Loucy (cell line): ENCODE measurements at regions not wholly inside any gene's neighbourhood (a gene's known extent, or its start where the extent isn't known, plus 50 kb on each side); places are given as distances from the start of the nearest gene placed in this dataset.

Experiments used
- H2AFZ ChIP-seq: fragments of 200-600 bp; sonication (generic); 2 replicates; pipeline ENCODE4 v1.6.0; 2016; ENCODE audit warnings: antibody characterized with exemption, mild to moderate bottlenecking, low read length, moderate library complexity
- H3F3A ChIP-seq: fragments of 200-600 bp; 2 replicates; pipeline ENCODE4 v1.6.0; 2016; ENCODE audit warnings: antibody characterized with exemption, low read depth, mild to moderate bottlenecking
- H3K27me3 ChIP-seq: fragments of 200-600 bp; sonication (generic); 2 replicates; pipeline ENCODE4 v1.6.1; 2014; ENCODE audit warnings: low read length, mild to moderate bottlenecking; ENCODE audit not compliant: insufficient read depth, poor library complexity, severe bottlenecking
- H3K36me3 ChIP-seq: fragments of 200-600 bp; sonication (generic); 2 replicates; pipeline ENCODE4 v1.6.1; 2016; ENCODE audit warnings: low read length; ENCODE audit not compliant: insufficient read depth
- H3K4me1 ChIP-seq: fragments of 200-600 bp; sonication (generic); 2 replicates; pipeline ENCODE4 v1.5.1; 2014; ENCODE audit warnings: low read length, mild to moderate bottlenecking; ENCODE audit not compliant: insufficient read depth, poor library complexity, severe bottlenecking
- H3K4me2 ChIP-seq: fragments of 200-600 bp; sonication (generic); 2 replicates; pipeline ENCODE4 v1.6.0; 2014; ENCODE audit warnings: antibody characterized with exemption, low read length, low read depth, mild to moderate bottlenecking; ENCODE audit not compliant: poor library complexity, severe bottlenecking
- H3K4me3 ChIP-seq: fragments of 200-600 bp; sonication (generic); 2 replicates; pipeline ENCODE4 v1.5.1; 2014; ENCODE audit warnings: low read length, mild to moderate bottlenecking, mixed read lengths; ENCODE audit not compliant: poor library complexity, severe bottlenecking
- H3K79me2 ChIP-seq: fragments of 200-600 bp; sonication (generic); 2 replicates; pipeline ENCODE4 v1.6.1; 2014; ENCODE audit warnings: low read length; ENCODE audit not compliant: insufficient read depth
- H3K9ac ChIP-seq: fragments of 200-600 bp; sonication (generic); 2 replicates; pipeline ENCODE4 v1.6.0; 2014; ENCODE audit warnings: mild to moderate bottlenecking, low read depth, low read length, moderate library complexity; ENCODE audit not compliant: poor library complexity, severe bottlenecking
- H3K9me2 ChIP-seq: fragments of 200-600 bp; sonication (generic); replicated peaks from 2 replicates; pipeline ENCODE4 v1.6.1; 2016; ENCODE audit warnings: low read depth, low read length, mixed read lengths
- H3K9me3 ChIP-seq: fragments of 200-600 bp; sonication (generic); 2 replicates; pipeline ENCODE4 v1.6.1; 2014; ENCODE audit warnings: mild to moderate bottlenecking, antibody characterized with exemption, low read length, low read depth; ENCODE audit not compliant: insufficient read depth
- H4K20me1 ChIP-seq: fragments of 200-600 bp; sonication (generic); 2 replicates; pipeline ENCODE4 v1.6.0; 2014; ENCODE audit warnings: antibody characterized with exemption, low read length, mild to moderate bottlenecking; ENCODE audit not compliant: insufficient read depth, poor library complexity, severe bottlenecking
- EZH2phosphoT487 ChIP-seq: fragments of 200-600 bp; IDR thresholded peaks from 2 replicates; pipeline ENCODE4 v1.6.1; 2018; ENCODE audit warnings: antibody characterized with exemption, mild to moderate bottlenecking, moderate library complexity, borderline replicate concordance
- TF ChIP-seq, protein P1 (sequence below): fragments of 200-600 bp; sonication (generic); conservative IDR thresholded peaks from 2 replicates; pipeline ENCODE4 v1.5.1; 2014; ENCODE audit warnings: mild to moderate bottlenecking, antibody characterized with exemption, low read length

DNA sequence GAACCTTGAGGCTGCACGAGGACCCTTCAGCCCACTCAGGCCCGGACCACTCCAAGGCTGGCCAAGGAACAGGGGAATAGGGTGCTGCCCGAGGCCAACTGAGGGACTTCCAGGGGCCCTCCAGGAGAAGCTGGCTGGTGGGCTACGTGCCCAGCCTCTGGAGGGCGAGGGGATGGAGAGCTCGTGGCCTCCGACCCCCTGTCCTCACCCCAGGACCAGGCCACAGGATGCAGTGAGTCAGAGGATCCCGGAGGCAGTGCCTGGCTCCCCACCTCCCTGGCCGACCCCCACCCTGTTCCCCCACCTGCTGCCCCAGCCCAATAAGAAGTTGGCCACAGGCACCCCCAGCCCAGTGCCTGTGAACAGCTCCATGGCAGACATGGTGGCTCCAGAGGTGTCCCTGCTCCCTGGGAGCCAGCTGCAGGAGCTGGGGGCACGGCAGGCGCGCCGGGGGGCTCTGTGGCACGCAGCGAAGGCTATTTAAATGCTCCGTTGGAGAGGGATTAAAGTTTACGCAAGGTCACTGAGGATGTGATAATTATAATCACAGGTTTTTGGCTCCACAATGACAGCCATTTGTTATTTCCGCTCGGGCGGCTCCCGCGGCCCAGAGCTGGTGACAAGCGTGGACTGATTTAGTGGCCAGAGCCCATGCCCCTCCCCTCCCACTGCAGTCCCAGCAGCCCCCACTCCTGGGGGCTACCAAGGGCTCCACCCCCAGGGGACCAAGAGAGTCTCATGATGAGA is 95.7 kb upstream of the NKX1-1 start:
- Histone ChIP-seq H2AFZ (no peak overlapping the region), H3K36me3 (no peaks in the 10 kb centered on the region), H3K27me3 (no peaks in the 10 kb centered on the region), H3K4me1 (no peaks in the 10 kb centered on the region), H3K4me3 (no peak overlapping the region), H3K9me3 (peaks cover 6% of the 10 kb centered on the region; the same call in 1 of the 2 replicates), H3K4me2 (no peak overlapping the region), H3K9ac (no peak overlapping the region), H3K79me2 (no peaks in the 10 kb centered on the region), H4K20me1 (no peaks in the 10 kb centered on the region), H3K9me2 (no peaks in the 10 kb centered on the region), H3F3A (no peaks in the 10 kb centered on the region)
- TF ChIP-seq, protein P1, sequence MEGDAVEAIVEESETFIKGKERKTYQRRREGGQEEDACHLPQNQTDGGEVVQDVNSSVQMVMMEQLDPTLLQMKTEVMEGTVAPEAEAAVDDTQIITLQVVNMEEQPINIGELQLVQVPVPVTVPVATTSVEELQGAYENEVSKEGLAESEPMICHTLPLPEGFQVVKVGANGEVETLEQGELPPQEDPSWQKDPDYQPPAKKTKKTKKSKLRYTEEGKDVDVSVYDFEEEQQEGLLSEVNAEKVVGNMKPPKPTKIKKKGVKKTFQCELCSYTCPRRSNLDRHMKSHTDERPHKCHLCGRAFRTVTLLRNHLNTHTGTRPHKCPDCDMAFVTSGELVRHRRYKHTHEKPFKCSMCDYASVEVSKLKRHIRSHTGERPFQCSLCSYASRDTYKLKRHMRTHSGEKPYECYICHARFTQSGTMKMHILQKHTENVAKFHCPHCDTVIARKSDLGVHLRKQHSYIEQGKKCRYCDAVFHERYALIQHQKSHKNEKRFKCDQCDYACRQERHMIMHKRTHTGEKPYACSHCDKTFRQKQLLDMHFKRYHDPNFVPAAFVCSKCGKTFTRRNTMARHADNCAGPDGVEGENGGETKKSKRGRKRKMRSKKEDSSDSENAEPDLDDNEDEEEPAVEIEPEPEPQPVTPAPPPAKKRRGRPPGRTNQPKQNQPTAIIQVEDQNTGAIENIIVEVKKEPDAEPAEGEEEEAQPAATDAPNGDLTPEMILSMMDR = no peak
- TF ChIP-seq EZH2phosphoT487 = no peak

DNA sequence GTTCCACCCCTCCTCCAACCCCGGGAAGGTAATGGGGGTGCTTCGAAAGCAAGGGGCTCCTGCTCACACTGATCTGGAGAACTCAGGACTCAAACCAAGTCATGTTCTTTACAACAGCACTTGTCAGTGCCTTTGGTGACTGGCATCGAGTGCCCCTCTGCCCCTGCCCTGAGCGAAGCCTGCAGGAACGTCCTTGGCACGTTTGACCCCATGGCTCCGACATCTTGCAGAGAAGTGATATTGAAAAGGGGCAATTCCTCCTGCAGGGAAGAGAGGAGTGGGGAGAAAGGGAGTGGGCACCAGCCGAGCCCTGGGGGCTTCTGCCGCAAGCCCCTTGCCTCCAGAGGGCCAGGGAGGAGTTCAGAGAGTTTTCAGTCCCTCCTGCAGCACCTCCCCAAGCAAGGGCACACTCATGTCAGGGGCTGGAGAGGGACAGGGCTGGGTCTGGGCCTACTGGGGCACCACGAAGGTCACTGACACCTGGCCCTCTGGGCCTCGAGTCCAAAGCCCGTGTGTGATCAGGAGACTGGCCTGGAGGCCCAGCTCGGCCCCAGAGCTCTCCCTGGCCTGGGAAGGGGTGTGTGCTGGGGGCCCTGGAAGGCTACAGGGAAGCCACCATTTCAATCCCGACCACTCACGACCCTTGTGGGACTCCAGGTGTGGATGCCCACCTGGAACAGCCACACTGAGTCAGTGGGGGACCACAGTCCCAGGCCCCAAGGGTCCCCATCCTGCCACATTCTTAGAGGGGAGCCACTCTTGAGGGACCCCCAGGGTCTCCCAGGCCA is 94.9 kb upstream of the NKX1-1 start:
- Histone ChIP-seq H3K4me2 (no peak overlapping the region), H3K4me3 (no peak overlapping the region), H3K4me1 (no peaks in the 10 kb centered on the region), H3K36me3 (no peaks in the 10 kb centered on the region), H3K9me3 (peaks cover 6% of the 10 kb centered on the region; the same call in 1 of the 2 replicates), H3K27me3 (no peaks in the 10 kb centered on the region), H3K79me2 (no peaks in the 10 kb centered on the region), H3K9me2 (no peaks in the 10 kb centered on the region), H3K9ac (no peak overlapping the region), H4K20me1 (no peaks in the 10 kb centered on the region), H2AFZ (no peak overlapping the region), H3F3A (no peaks in the 10 kb centered on the region)
- TF ChIP-seq EZH2phosphoT487 = no peak
- TF ChIP-seq, protein P1 = no peak

DNA sequence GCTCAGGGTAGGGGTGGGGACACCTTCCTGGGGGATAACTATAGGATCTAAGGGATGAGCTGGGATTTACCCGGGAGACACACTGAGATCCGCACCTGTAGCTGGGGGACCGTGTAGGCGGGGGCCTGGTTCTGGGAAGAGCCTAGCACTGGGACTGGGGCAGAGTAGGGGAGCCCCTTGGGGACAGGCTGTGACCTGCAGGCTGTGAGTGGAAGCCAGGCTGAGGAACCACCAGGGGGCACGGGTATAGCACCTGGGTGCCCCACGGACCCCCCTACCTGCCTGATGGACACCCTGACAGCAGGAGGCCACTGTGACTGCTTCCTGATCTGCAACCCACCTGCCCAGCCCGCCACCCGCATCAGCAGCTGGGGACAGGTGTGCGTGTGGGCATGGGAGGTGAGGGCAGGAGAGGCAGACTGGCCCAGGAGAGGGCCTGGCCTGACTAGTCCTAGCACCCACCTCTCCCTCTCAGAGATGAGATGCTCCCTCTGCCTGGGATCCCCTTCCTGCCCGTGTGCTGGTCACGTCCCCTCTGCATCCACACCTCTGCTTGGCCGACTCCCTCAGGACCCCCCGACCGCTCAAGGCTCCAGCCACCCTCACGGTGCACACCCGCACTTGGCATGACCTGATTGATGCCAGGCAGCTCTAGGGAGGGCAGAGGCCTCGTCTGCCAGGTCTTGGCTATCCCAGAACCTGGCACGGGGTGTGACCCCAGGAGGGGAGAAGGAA is 94.2 kb upstream of the NKX1-1 start:
- Histone ChIP-seq H3K4me1 (no peaks in the 10 kb centered on the region), H3K9ac (no peak overlapping the region), H4K20me1 (no peaks in the 10 kb centered on the region), H3K79me2 (no peaks in the 10 kb centered on the region), H3K9me2 (no peaks in the 10 kb centered on the region), H3K4me2 (no peak overlapping the region), H3K9me3 (peaks cover 6% of the 10 kb centered on the region; the same call in 1 of the 2 replicates), H3K4me3 (no peak overlapping the region), H3K36me3 (no peaks in the 10 kb centered on the region), H3K27me3 (no peaks in the 10 kb centered on the region), H2AFZ (no peak overlapping the region), H3F3A (no peaks in the 10 kb centered on the region)
- TF ChIP-seq, protein P1 = no peak
- no peak for TF ChIP-seq EZH2phosphoT487
